ENCODE measurements at regions not wholly inside any gene's neighbourhood (a gene's known extent, or its start where the extent isn't known, plus 50 kb on each side); places are given as distances from the start of the nearest gene placed in this dataset.

DNA sequence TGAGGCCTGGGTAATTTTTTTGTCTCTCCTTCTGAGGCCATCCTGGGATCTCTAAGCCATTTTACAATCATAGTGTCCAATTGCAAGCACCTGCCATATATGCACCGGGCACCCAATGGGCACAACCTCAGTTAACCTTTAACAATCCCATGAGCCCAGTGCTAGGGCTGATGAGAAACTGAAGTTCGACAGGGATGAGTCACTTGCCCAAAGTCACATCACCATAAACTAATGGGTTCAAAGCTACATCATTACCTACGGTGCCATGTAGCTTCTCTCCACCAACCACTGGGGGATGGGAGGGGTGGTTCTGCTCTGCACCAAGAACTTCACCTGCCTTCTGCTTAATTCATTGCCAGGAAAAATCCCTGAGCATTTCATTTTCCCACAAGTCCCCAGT lies 95.8 kb upstream of the ZNF716 start:
- TF ChIP-seq SP1 (IDR thresholded peaks at IDR 0.05; ENCODE audit: low read depth, low read length) (no peak), JUN (IDR thresholded peaks at IDR 0.05; ENCODE audit: low read depth, low read length) (no peak), EZH2 (IDR thresholded peaks at IDR 0.05; ENCODE audit: low read depth, low read length, severe bottlenecking) (no peak), KDM5A (IDR thresholded peaks at IDR 0.05; ENCODE audit: low read length) (no peak), POU5F1 (IDR thresholded peaks at IDR 0.05; ENCODE audit: low read depth, low read length) (no peak), BCL11A (IDR thresholded peaks at IDR 0.05; ENCODE audit: low read depth in 2 of 2, low read length in 2 of 2) (no peak), POLR2A (IDR thresholded peaks at IDR 0.05; ENCODE audit: control extremely low read depth in 1 of 2, low read depth in 2 of 2, low read length in 2 of 2) (no peak), MAX (IDR thresholded peaks at IDR 0.05) (no peak), EP300 (IDR thresholded peaks at IDR 0.05; ENCODE audit: borderline replicate concordance in 1 of 2, low read depth in 2 of 2, low read length in 2 of 2) (no peak)
- TF ChIP-seq, protein P1, sequence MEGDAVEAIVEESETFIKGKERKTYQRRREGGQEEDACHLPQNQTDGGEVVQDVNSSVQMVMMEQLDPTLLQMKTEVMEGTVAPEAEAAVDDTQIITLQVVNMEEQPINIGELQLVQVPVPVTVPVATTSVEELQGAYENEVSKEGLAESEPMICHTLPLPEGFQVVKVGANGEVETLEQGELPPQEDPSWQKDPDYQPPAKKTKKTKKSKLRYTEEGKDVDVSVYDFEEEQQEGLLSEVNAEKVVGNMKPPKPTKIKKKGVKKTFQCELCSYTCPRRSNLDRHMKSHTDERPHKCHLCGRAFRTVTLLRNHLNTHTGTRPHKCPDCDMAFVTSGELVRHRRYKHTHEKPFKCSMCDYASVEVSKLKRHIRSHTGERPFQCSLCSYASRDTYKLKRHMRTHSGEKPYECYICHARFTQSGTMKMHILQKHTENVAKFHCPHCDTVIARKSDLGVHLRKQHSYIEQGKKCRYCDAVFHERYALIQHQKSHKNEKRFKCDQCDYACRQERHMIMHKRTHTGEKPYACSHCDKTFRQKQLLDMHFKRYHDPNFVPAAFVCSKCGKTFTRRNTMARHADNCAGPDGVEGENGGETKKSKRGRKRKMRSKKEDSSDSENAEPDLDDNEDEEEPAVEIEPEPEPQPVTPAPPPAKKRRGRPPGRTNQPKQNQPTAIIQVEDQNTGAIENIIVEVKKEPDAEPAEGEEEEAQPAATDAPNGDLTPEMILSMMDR (IDR thresholded peaks at IDR 0.05; ENCODE audit: control extremely low read depth in 1 of 3, insufficient read depth in 1 of 3, low read depth in 1 of 3, low read length in 3 of 3) = no peak

Measured in H1 (cell line).